GM06990 (cell line): ENCODE measurements at regions not wholly inside any gene's neighbourhood (a gene's known extent, or its start where the extent isn't known, plus 50 kb on each side); places are given as distances from the start of the nearest gene placed in this dataset.

Experiments
- DNase-seq: peaks from one replicate; pipeline ENCODE4 v3.0.0-alpha.2; 2011; ENCODE audit not compliant: insufficient read length; ENCODE audit errors: extremely low read depth
- H3K27me3 ChIP-seq: replicated peaks from 2 replicates; pipeline ENCODE4 v1.6.0; 2011; ENCODE audit warnings: low read length; ENCODE audit not compliant: control insufficient read depth, insufficient read depth
- H3K36me3 ChIP-seq: 2 replicates; pipeline ENCODE4 v1.5.1; 2011; ENCODE audit warnings: low read length; ENCODE audit not compliant: control insufficient read depth, insufficient read depth
- H3K4me3 ChIP-seq: replicated peaks from 2 replicates; pipeline ENCODE4 v1.5.1; 2011; ENCODE audit warnings: low read depth, mild to moderate bottlenecking, control low read depth, low read length
- CTCF ChIP-seq: IDR thresholded peaks from 2 replicates; pipeline ENCODE4 v1.5.1; 2011; ENCODE audit warnings: low read length, control low read depth, mild to moderate bottlenecking, inconsistent platforms; ENCODE audit not compliant: insufficient read depth, poor library complexity, severe bottlenecking

- no peak for TF ChIP-seq CTCF
- no peak for DNase-seq
- no peaks in the 10 kb centered on the region for H3K27me3 ChIP-seq
- no peaks in the 10 kb centered on the region for H3K36me3 ChIP-seq
- H3K4me3 ChIP-seq = no peak overlapping the region
Measured at GRCh38 chr4:3362431-3363287, 69.8 kb downstream of the RGS12 start.

DNA sequence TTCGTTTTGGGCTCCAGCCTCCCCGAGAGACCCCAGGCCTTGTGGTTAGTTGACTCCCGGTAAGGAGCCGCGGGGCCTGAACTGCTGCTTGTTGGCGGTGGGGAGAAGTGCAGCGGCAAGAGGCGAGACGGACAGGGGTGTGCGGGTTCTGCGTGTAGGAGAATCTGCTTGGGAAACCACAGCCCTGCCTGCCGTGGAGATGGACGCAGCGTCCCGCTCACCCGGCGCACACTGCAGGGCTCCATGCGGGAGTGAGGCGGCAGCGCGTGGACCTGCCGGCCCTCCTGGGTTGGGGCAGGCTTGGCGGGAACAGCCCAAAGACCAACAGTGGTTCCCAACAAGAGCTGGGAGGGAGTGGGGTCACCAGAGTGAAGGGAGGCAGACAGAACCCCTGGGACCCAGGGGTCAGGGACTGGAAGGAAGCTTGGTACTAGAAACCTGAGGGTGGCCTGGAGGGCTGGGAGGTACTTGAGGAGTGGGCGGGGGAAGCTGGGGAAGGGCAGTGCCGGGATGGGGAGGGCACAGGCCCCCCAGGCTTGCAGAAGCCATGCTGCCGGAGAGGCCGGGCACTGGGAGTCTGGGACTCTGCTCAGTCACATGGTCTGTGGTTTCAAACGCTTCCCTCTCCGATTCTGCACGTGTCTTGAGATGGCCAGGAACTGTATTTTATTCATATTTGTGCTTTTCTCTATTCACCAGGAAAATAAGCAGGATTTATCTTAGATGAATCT is 70.8 kb downstream of the RGS12 start:
- no peak for DNase-seq
- no peak for TF ChIP-seq CTCF
- H3K4me3 ChIP-seq = no peak overlapping the region
- no peaks in the 10 kb centered on the region for H3K36me3 ChIP-seq
- no peaks in the 10 kb centered on the region for H3K27me3 ChIP-seq

GRCh38 chr4:3364199-3364598 is 71.4 kb downstream of the RGS12 start:
- no peaks in the 10 kb centered on the region for H3K36me3 ChIP-seq
- no peak for TF ChIP-seq CTCF
- H3K4me3 ChIP-seq = no peak overlapping the region
- H3K27me3 ChIP-seq = no peaks in the 10 kb centered on the region
- DNase-seq = no peak

DNA sequence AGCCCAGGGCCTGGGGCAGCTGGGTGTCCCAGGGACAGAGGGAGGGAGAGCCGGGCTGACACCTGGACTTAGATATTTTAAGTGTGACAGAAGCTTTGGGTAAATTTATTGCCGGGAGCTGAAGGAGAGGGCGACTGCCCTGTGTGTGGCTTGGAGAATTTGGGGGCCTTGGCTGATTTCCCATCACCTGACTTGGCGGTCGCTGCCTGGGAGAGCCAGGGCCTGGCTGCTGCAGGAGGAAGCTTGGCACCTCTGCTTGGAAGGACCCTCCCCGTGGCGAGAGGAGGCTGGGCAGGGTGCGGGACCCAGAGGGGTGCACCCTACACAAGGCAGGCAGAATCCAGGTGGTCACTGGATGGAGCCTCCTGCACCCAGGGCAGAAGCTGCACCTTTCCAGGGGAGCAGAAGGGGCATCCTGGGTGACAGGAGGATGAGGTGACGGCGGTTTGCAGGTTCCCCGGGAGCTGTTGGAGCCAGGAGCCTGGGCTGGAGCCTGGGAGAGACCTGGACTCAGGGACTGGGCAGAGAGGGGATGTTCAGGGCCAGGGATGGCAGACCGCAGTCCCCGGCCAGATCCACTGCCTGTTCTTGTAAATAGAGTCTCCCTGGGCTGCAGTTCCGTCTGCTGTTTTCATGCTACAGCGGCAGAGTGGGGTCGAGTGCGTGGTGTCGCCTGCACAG is 72.0 kb downstream of the RGS12 start:
- DNase-seq = no peak
- no peak for TF ChIP-seq CTCF
- no peak overlapping the region for H3K4me3 ChIP-seq
- H3K27me3 ChIP-seq = no peaks in the 10 kb centered on the region
- H3K36me3 ChIP-seq = no peaks in the 10 kb centered on the region

DNA sequence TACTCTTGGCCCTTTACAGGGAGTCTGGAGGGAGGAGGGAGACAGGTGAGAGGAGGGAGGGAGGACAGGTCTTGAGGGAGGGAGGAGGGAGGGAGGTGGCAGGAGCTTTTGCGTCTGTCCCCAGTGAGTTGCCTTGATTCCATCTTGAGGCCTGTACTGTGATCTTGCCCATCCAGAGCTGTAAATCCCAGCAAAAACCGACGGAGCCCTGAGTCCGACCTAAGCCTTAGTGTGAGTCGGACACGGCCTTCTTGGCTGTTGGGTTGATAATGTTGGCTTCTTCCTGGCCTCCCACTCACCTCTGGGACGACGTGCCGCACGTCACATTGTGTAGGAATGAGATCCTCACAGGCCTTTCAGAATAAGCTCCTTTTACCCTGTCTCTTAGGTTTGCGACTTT is 72.5 kb downstream of the RGS12 start:
- TF ChIP-seq CTCF = no peak
- no peaks in the 10 kb centered on the region for H3K36me3 ChIP-seq
- DNase-seq = no peak
- H3K4me3 ChIP-seq = no peak overlapping the region
- no peaks in the 10 kb centered on the region for H3K27me3 ChIP-seq
